ENCODE measurements at regions not wholly inside any gene's neighbourhood (a gene's known extent, or its start where the extent isn't known, plus 50 kb on each side); places are given as distances from the start of the nearest gene placed in this dataset.

DNA sequence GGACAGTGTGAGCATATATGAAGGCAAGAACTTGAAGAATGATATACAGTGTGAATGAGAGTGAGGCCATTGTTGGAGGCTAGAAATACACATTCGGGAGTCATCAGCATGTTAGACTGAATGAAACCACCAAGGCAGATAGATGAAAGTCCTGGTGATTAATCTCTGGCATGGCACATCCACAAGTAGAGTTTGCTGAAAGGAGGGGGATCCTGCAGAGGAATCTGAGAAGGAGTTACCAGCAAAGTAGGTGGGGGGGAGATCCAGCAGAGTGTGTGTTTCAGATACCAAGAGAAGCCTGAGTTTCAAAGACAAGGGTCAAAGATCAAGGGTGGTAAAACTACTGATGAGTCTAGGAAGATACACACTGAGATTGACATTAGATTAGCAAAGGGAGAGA lies 426.7 kb upstream of the DCN start:
- no peak for DNase-seq

DNA sequence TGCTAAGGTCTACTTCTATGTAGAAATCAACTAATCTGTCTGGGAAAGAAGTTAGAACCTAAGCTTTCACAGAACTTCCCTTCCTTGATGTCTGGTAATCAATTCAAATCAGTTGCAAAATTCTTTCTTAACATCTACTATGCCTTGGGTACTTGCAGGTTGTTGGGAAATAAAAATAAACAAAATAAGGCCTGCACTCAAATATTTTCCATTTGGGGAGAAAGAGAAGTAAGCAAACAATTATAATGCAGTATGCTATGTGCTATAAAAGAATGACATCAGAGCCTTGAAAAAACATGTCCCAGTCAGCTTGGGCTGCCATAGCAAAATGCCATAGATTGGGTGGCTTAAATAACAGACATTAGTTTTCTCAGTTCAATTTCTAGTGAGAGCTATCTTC lies 425.9 kb upstream of the DCN start:
- DNase-seq, result no peak

DNA sequence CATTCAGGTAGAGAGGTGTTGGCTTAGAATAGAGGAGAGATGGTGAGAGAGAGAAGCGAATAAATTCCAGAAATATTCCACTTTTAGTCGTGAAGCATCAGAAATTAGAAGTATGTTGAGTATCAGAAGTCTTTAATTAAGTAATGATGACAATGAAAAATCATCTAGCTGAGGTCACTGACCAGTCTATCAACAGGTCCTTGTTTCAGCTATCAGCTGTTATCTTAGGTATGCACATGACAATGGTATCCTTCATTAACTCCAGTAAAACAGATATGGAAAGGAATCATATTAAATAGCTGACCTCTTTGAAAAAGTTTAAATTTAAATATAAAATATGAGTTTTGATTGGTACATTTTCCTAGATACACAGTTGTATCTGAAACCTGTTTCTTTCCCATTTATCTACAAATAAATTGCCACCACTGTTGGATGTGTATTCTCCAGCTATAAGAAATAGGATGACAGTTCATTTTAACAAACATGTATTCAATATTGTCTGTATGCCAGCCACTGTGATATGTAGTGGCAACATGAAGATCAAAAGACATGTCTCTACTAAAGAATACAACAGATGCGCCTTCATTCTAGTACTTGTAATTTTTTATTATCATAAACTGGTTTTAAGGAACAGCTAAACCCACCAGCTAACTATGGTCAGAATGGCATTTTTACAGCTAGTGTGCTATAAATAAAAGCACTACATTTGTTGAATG lies 424.2 kb upstream of the DCN start:
- DNase-seq, result no peak

DNA sequence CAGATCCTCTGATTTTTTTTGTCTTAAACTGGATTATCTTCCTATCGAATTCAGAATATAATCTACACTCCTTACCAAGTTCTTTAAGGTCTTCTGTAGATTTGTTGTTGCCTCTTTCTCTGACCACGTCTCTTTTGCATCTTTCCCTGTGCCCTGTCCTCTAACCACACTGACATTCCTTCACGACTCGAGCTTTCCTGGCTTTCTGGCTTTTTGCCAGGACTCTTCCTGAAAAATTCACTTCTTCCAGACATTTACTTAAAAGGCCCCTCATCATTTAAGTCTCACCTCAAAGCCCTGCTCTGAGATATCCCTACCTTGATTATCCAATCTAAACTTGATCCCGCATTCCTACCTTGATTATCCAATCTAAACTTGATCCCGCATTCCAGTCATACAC lies 422.3 kb upstream of the DCN start:
- DNase-seq, result no peak

DNA sequence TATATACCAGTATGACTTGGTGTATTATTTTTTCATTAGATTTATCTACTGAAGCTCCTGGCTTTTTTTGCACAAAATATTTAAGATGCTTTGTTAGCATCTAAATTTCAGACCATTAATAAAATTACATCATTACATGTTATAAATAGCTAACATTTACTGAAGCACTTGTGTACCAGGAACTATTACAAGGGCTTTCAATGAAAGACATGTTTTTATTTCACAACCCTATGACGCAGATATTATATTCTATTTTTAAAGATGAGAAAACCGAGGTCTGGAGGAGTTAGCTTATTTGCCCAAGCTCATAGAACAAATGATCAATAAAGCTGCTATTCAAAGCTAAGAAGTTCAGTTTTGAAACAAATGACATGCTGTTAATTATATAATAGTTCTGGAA lies 420.4 kb upstream of the DCN start:
- DNase-seq, result no peak

DNA sequence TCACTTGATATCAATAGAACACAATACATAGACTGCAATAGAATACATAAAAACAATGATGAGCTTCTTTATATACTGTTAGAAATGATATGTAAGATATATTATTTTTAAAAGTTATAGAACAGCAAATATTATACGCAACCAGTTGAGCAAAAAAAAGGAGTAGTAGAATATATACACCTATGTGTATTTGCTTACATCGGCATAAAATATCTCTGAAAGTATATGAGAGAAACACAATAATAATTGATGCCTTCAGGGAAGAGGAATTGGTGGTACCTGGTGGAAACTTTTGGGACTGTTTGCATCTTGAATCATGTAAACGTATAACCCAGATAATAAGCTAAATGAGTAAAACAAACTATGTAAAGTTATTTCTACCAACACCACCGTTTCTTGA lies 418.4 kb upstream of the DCN start:
- DNase-seq, result no peak

DNA sequence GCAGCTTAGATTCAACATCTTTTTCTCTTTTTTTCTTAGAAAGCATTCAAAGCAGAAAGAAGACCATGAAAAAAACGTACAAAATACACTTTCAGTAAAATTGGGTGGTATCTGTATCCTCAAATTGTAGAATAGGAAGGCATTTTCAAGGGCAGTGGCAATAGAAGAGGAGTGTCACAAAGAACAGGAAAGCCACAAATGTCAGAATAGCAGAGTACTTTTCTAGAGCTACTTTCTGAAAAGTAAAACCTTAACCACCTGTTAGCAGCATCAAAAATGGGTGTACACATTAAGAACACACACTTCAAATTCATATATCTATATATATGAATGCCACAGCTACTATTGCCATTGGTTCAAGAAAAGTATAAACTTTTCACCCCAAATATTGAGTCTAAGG lies 412.1 kb upstream of the DCN start:
- DNase-seq, result no peak

DNA sequence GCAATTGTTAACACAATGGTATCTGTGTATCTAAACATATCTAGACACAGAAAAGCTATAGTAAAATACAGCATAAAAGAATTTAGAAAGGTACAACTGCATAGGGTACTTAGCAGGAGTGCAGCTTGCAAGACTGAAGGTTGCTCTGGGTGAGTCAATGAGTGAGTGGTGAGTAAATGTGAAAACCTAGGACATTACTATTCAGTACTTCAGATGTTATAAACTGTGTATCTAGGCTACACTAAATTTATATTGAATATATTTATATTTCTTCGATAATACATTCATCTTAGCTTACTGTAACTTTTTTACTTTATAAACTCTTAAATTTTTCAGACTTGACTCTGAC lies 409.0 kb upstream of the DCN start:
- no peak for DNase-seq

DNA sequence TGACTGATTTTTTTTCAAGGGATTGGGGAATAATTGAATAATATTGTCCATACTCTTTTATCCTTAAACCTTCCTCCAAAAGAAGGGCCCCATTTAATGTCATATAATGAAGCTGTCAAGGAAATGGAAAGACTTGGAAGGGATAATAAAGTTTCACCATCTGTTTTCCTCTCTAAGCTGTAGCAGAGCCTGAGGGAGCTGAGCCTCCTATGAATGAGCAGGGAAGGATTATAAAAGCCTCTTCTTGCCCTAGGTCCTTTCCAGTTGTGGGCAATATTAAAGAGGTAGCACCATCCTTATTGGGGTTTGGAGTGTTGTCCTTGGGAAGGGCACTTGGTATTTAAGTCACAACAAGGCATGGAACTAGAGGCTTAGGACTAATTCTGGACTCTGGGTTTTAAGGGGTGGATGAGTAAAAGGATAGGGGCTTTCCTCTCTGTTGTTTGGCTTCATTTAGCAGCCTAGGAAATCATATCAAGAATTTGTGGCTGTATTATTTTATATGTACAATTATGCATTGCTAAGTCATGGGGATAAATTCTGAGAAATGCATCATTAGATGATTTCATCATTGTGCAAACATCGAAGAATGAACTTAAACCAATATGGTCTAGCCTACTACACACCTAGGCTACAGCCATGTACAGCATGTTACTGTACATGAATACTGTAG lies 408.5 kb upstream of the DCN start:
- no peak for DNase-seq

DNA sequence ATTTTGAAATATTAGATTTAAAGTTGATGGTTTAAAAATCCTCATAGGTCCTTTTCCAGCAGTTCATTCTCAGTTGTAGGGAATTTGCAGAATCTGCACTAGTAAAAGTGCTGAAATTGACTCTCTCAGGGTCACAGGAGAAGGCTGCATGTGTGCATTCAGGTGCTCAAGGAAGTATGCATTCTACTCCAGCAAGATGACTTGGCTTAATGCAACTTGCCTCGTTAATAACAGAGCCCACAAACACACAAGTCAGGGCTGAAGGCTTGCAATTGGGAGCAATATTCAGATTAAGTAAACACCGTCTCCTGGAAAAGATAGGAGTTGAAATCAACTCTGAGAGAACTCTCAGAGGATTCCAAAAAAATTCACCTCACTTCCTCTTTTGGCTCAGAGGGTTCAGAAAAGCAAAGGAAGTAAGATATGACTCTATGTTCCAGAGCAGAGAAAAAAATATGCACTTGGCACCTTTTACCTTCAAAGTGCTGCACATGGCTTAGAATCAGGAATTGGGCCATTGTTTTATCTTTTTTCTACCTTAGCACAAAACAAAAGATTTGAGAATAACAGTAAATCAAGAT lies 406.3 kb upstream of the DCN start:
- DNase-seq, result no peak

DNA sequence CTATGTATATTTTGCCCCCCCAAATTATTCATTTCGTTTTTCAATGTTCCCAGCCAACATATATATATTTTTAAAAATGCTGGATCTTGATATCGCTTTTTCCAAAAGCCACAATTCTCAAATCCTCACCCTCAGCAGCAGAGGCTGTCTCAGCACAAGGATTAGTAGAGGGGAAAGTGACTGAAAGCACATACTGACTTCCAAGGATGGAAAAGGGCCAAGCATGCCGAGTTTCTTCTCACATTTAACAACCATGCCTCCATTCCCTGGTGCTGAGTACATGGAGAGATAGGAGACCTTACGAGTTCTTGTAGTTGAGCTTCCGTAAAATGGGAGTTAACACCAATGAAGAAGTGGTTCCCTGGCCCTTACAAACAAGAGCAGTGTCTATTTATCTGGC lies 403.4 kb upstream of the DCN start:
- no peak for DNase-seq

DNA sequence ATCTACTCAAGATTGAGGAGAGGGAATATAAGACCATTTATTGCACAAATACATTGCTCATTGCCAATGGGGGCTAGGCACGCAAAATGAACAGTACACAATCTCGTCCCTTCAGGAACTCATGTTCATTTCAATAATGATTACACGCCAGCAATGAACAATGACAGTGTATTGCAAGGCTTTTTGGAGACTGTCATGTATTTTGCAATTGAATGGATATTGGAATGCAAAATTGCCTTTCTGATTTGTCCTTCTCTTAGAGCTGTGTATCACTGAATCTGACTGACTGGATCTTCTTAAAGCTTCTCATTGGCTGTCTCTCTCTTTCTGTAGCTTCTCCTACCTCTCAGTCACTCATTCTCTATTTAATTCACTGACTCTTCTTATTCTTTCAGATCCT lies 400.2 kb upstream of the DCN start:
- no peak for DNase-seq

DNA sequence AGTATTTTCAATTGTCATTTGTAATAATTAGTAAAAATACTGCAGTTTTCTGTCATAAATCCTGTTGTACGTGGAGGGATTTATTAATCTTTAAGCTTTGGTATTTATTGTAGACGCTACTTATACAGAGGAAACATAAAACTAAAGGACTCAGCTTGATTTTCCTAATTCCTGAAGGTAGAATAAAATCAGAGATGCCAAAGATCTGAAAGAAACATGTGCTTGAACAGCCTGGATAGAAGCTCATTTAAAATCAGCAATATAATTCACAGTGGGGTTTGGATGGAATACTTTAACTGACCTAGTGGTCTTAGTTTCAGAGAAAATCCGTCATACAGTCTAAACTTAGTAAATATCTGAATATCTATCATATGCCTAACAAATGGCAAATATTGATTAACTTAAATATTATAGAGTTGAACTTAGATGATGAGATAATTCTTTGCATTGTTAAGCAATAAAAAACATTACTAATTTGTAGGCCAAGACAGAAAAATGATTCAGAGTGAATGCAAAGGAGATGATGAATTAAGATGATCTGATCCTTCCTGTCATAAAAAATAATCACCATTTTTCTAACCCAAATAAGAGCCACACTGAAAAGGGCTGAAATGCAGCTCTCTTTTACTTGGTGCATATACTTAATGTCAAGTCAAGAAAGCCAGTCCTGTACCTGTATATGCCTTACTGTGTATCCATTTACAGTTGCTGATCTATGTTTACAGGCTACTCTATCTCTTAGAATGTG lies 397.1 kb upstream of the DCN start:
- no peak for DNase-seq

DNA sequence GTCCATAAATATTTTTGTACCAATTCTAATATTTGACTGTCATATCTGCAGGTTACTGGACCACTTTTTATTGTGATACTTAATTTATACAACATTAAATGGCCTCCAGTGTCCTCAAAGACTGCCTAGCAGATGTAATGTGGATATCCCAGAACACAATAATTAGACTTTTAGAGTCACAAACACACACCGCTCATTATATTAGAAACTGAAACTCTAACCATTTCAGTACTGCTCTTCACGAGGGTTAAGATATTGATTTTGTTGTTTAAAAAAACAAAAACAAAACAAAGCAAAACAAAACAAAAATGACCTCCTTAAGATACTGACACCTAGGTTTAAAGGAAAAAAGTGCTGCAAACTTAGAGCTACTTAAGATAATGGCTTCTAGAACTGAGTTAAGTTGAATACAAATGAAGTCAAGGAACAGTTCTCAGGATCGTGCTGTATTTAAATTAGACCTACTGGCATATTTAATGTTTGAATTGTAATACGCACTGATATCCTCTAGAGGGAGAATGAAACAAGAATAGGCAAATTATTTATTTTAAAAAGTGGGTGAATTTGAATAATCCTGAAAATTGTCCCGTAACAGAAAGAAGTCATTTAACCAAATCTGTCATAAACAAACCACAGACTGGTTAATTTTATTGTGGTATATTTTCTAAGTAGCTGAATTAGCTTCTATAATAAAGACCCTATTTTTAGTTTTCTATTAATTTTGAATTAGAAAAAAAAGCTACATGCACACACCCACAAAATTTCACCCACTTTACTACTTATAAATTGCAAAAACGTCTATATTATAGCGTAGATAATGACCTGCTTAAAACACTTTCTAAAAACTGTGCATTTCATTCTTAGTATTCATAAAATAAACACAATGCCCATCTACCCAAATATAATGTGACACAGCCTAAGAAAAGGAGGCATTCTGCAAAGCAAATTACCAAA lies 395.2 kb upstream of the DCN start:
- DNase-seq, result no peak

DNA sequence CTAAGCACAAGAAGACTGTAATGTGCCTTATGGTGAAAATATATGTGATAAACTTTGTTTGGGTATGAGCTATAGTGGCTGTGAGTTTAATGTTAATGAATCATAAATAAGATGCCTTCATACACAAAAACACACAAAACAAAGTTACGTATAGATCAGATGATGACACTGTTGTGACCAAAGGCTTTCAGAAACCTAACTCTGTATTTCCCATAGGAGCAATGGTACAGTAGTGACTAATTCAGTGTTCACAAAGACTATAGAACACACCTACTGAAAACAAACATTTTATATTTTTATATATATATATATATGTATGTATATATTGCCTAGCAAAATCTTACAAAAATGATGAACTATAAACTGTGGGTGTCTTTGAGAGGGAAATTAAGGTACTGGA lies 393.8 kb upstream of the DCN start:
- no peak for DNase-seq

DNA sequence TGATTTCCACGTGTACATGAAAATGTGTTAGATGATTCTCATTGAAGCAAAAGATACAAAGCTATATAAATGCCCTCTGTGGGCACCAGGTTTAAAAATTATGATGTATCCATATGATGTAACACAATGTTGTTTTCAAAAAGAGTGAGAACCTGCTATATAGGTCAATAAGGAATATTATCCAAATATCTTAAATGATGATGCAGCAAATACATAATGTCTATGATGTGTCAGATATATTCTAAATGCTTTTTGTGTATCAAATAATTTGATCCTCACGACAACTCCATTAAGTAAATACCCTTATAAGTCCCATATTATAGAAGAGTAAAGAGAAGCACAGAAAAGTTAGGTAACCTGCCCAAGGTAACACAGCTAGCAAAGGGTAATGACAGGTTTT lies 393.0 kb upstream of the DCN start:
- no peak for DNase-seq

DNA sequence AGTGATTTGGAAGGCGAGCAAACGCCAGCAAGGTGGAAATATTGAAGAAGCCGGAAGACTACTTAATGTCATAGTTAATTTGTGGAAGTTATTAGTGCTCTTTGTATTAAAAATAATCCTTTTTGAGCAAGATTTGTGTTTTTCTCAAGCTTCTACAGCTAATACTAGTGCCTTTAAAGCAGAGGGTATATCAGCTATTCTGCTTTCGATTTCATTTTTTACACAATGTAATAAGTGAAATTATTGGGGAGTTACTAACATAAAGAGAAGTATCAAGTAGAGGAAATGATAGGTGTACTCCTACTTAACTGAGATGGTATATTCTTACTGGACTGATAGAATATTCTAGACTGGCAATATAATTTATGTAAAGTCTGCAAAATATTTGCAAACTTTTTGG lies 392.4 kb upstream of the DCN start:
- DNase-seq, result no peak

DNA sequence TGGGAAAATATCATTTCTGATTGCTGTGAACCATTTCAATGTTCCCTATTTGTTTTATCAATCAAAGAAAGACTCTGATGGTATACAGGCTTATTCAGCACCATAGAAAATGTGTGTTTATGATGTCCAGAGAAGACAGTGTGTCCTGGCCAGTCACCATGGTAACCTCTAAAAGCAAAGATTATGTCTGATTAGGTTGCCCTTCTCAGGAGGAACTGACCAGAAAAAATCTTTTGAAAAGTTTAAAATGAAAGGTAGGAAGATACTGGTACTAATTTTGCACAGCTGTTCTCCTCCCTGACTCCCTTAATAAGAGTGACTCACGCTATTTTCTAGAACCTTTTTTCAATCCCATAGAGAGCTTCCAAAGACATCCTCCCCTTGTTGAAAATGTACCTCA lies 391.8 kb upstream of the DCN start:
- DNase-seq, result no peak

DNA sequence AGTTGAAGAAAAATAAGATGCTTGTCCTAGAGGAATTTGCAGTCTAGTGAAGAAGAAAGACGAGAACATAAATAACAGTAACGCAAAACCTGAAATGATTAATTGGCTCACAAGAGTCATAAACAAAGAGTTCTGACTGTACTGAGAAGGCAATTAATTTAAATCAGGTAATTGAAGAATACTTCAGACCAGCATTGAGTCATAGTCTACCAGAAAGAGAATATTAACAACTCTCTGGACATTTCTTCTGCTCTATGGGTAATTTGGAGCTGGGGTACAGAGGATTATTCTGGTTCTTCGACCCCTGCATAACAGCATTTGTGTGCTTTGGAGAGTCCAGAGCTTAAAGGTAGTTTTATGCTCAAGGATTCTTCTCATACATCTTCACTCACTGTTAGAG lies 390.3 kb upstream of the DCN start:
- DNase-seq, result no peak

DNA sequence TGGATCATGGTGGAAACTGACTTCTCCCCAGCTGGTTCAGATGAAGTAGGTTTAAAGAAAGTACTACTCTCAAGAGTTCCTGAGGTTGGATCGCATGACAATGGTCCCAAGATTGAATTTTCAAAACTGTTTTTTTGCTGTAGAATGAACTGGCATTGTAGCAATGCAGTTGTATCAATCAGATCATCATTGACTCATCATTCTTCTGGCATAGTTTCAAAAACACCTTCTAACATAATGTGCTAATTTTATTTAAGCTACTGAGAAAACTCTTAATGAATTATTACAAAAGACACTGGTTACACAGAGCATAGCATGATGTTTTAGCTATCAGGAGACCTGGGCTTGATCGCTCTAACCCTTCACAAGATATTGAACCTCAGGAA lies 384.5 kb upstream of the DCN start:
- DNase-seq, result no peak

DNA sequence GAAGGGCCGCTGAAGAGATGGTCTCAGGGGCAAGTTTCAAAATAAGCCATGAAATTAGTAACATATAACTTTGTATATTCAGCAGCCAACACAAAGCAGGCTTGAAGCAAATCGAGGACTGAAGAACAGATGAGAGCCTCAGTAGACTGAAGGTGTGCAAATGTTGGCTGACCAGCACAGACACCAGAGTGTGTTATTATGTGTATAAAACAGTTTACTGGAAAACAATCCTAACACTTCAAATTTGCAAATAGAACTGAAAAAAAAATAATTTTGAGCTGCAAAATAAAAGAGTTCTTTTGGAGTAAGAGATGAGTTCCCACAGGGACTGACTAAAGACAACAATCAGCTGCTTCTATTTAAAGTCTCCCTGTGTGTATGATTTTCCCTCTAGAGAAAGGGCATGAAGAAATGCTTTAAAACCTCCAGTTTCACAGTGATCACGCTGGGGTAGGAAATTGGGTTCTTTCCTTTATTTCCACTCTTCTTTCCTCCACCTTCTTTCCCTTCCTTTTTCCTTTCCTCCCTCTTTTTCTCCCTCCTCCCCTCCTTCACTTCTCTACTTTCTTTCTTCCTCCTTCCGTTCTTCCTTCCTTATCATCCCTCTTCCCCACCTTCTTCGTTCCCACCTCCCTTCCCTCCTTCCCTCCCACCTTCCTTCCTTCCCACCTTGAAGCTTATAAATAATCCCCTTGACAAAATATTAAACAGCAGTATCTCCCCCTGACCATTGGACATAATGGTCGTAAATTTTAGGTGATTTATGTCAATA lies 383.9 kb upstream of the DCN start:
- DNase-seq, result no peak

DNA sequence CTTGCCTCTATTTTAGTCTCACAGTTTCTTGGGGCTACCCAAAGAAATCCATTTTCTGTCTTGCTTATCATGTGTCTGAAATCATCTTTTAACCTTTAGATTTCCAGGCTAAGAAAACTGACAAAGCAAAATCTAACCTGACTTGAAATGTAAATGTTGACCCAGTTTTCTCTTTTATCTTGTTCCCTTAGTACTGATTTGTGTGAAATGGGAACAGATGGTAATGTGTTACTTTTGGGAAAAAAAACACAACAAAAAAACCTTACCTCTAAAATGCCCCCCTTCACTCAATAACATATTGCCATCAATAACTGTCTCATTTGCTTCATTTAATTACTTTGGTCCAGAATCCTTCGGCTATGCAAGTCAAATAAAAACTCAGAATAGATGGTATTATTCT lies 383.2 kb upstream of the DCN start:
- no peak for DNase-seq

Measured in stimulated activated naive CD4-positive, alpha-beta T cell treated with Interleukin-2 at 50 U/mL for 16 hours (primary cell).